Cardiac muscle cell (in vitro differentiated cells and primary cell): ENCODE measurements at regions not wholly inside any gene's neighbourhood (a gene's known extent, or its start where the extent isn't known, plus 50 kb on each side); places are given as distances from the start of the nearest gene placed in this dataset.

Experiments
- DNase-seq, 2 donors: peaks; one replicate each; pipeline versions ENCODE4 v3.0.0 to v3.0.0-alpha.2; 2010 to 2017; ENCODE audit warnings: low read depth in 1 of 2, low spot score in 1 of 2
- H3K27ac ChIP-seq: fragments of 200-600 bp; sonication (generic); 2 replicates; pipeline ENCODE4 v1.5.1; 2016
- H3K27me3 ChIP-seq: fragments of 200-600 bp; sonication (generic); 2 replicates; pipeline ENCODE4 v1.6.0; 2016; ENCODE audit warnings: control low read depth
- H3K36me3 ChIP-seq: fragments of 200-600 bp; sonication (generic); 2 replicates; pipeline ENCODE4 v1.5.1; 2016; ENCODE audit warnings: control low read depth
- H3K4me1 ChIP-seq: fragments of 200-600 bp; sonication (generic); 2 replicates; pipeline ENCODE4 v1.8.1; 2017; ENCODE audit warnings: low read depth, mild to moderate bottlenecking, mixed run types
- H3K4me3 ChIP-seq: fragments of 200-600 bp; sonication (generic); 2 replicates; pipeline ENCODE4 v1.5.1; 2016; ENCODE audit warnings: mild to moderate bottlenecking
- H3K9me3 ChIP-seq: fragments of 200-600 bp; sonication (generic); 2 replicates; pipeline ENCODE4 v1.5.1; 2017; ENCODE audit warnings: low read depth, mild to moderate bottlenecking, control low read depth
- CTCF ChIP-seq: IDR thresholded peaks from 2 replicates; pipeline ENCODE4 v1.5.1; 2012; ENCODE audit warnings: low read depth, mild to moderate bottlenecking, low read length

- H3K27me3 ChIP-seq = no peaks in the 10 kb centered on the region
- no peak for TF ChIP-seq CTCF
- DNase-seq = no peak
Measured at GRCh38 chr1:221638595-221638994, 103.3 kb downstream of the DUSP10 start.

GRCh38 chr1:221641811-221642210 is 100.1 kb downstream of the DUSP10 start:
- Histone ChIP-seq H3K9me3 (no peaks in the 10 kb centered on the region), H3K27me3 (no peaks in the 10 kb centered on the region), H3K36me3 (no peaks in the 10 kb centered on the region), H3K27ac (no peak overlapping the region), H3K4me3 (no peak overlapping the region), H3K4me1 (no peaks in the 10 kb centered on the region)
- DNase-seq = no peak
- no peak for TF ChIP-seq CTCF

More at GRCh38 chr1:221638595-221638994, 103.3 kb downstream of the DUSP10 start:
- H3K36me3 ChIP-seq = no peaks in the 10 kb centered on the region
- no peak overlapping the region for H3K27ac ChIP-seq
- no peak overlapping the region for H3K4me3 ChIP-seq
- peaks cover 12% of the 10 kb centered on the region for H3K4me1 ChIP-seq
- no peaks in the 10 kb centered on the region for H3K9me3 ChIP-seq

- TF ChIP-seq CTCF = no peak
- DNase-seq = no peak
- Histone ChIP-seq H3K27me3 (no peaks in the 10 kb centered on the region), H3K36me3 (no peaks in the 10 kb centered on the region), H3K4me1 (no peaks in the 10 kb centered on the region), H3K9me3 (no peaks in the 10 kb centered on the region), H3K27ac (no peak overlapping the region), H3K4me3 (no peak overlapping the region)
Measured at GRCh38 chr1:221643404-221644144, 98.3 kb downstream of the DUSP10 start.

GRCh38 chr1:221644145-221644448 is 97.8 kb downstream of the DUSP10 start:
- Histone ChIP-seq H3K36me3 (no peaks in the 10 kb centered on the region), H3K9me3 (no peaks in the 10 kb centered on the region), H3K27ac (no peak overlapping the region), H3K4me1 (no peaks in the 10 kb centered on the region), H3K4me3 (no peak overlapping the region), H3K27me3 (no peaks in the 10 kb centered on the region)
- DNase-seq = no peak
- TF ChIP-seq CTCF = no peak

- Histone ChIP-seq H3K9me3 (no peaks in the 10 kb centered on the region), H3K27me3 (no peaks in the 10 kb centered on the region), H3K4me3 (no peak overlapping the region), H3K36me3 (no peaks in the 10 kb centered on the region), H3K4me1 (no peaks in the 10 kb centered on the region), H3K27ac (no peak overlapping the region)
- no peak for TF ChIP-seq CTCF
- DNase-seq = no peak
Measured at GRCh38 chr1:221644663-221645258, 97.1 kb downstream of the DUSP10 start.
